ENCODE measurements at regions not wholly inside any gene's neighbourhood (a gene's known extent, or its start where the extent isn't known, plus 50 kb on each side); places are given as distances from the start of the nearest gene placed in this dataset.

- no peak for ATAC-seq (replicated peaks; ENCODE audit: extremely low read depth, poor library complexity, severe bottlenecking)
- H3K4me1 Mint-ChIP-seq, result no peaks in the 10 kb centered on the region
- no peaks in the 10 kb centered on the region for H3K36me3 Mint-ChIP-seq (ENCODE audit: insufficient read depth)
- no peaks in the 10 kb centered on the region for H3K27me3 Mint-ChIP-seq
- H3K27ac Mint-ChIP-seq (ENCODE audit: low read depth), result no peak overlapping the region
- H3K4me3 Mint-ChIP-seq, result no peak overlapping the region
- peaks cover 9% of the 10 kb centered on the region for H3K9me3 Mint-ChIP-seq
- no peak for DNase-seq (ENCODE audit: low spot score in 2 of 2)
Measured at GRCh38 chr10:10326116-10326515, 691.6 kb upstream of the CELF2 start.

GRCh38 chr10:10327934-10328333 lies 689.7 kb upstream of the CELF2 start:
- Mint-ChIP-seq H3K36me3 (ENCODE audit: insufficient read depth) (no peaks in the 10 kb centered on the region), H3K4me3 (no peak overlapping the region), H3K9me3 (peaks cover 7% of the 10 kb centered on the region), H3K27me3 (no peaks in the 10 kb centered on the region), H3K27ac (ENCODE audit: low read depth) (no peak overlapping the region), H3K4me1 (no peaks in the 10 kb centered on the region)
- no peak for ATAC-seq (replicated peaks; ENCODE audit: extremely low read depth, poor library complexity, severe bottlenecking)
- no peak for DNase-seq (ENCODE audit: low spot score in 2 of 2)

DNA sequence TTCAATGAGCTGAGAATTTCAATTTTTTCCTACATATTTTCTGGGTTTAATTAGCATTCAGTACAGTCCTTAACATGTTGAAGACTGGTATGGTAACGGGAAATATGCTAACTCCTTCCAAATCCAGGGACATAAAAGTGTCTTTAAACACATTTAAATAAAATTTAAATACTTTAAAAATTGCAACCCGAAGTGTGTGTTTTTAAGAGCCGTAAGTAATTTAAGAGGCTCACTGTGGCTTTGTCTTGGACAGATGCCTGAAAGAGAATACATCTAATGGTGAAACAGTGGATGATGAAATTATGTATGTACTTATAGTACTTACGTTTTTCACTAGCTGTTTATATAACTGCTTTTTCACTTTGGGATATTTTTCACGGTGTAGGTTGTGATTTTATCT lies 687.3 kb upstream of the CELF2 start:
- H3K27me3 Mint-ChIP-seq, result no peaks in the 10 kb centered on the region
- no peak overlapping the region for H3K27ac Mint-ChIP-seq (ENCODE audit: low read depth)
- H3K9me3 Mint-ChIP-seq, result no peaks in the 10 kb centered on the region
- no peak for DNase-seq (ENCODE audit: low spot score in 2 of 2)
- H3K4me3 Mint-ChIP-seq, result no peak overlapping the region
- no peaks in the 10 kb centered on the region for H3K4me1 Mint-ChIP-seq
- ATAC-seq (replicated peaks; ENCODE audit: extremely low read depth, poor library complexity, severe bottlenecking), result no peak
- H3K36me3 Mint-ChIP-seq (ENCODE audit: insufficient read depth), result no peaks in the 10 kb centered on the region

DNA sequence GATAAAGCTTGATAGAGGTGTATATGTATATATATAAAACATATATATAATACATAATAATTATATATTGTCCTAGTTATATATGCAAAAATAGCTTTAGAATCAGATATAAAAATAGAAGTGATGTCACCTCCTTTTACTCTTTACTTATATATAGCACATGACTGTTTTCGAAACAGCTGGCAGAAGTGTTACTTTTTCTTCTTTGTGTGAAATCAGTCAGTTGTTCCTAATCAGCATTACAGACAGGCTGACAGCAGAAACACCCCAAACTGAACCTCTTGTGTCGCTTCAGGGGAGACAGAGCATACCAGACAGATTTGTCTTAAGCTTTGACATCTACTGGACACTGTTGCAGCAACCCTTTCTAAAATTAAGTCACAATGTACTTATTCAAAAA lies 684.9 kb upstream of the CELF2 start:
- Mint-ChIP-seq H3K4me3 (no peak overlapping the region), H3K27ac (ENCODE audit: low read depth) (no peak overlapping the region), H3K9me3 (no peaks in the 10 kb centered on the region), H3K36me3 (ENCODE audit: insufficient read depth) (peaks cover 2% of the 10 kb centered on the region), H3K27me3 (no peaks in the 10 kb centered on the region), H3K4me1 (no peaks in the 10 kb centered on the region)
- ATAC-seq (replicated peaks; ENCODE audit: extremely low read depth, poor library complexity, severe bottlenecking) (no peak), DNase-seq (ENCODE audit: low spot score in 2 of 2) (no peak)

- Mint-ChIP-seq H3K4me1 (no peaks in the 10 kb centered on the region), H3K4me3 (no peak overlapping the region), H3K27ac (ENCODE audit: low read depth) (no peak overlapping the region), H3K9me3 (no peaks in the 10 kb centered on the region), H3K27me3 (no peaks in the 10 kb centered on the region), H3K36me3 (ENCODE audit: insufficient read depth) (peaks cover 2% of the 10 kb centered on the region)
- ATAC-seq (replicated peaks; ENCODE audit: extremely low read depth, poor library complexity, severe bottlenecking) (no peak), DNase-seq (ENCODE audit: low spot score in 2 of 2) (no peak)
Measured at GRCh38 chr10:10333622-10334021, 684.0 kb upstream of the CELF2 start.

GRCh38 chr10:10338339-10338738 lies 679.3 kb upstream of the CELF2 start:
- DNase-seq (ENCODE audit: low spot score in 2 of 2) (no peak), ATAC-seq (replicated peaks; ENCODE audit: extremely low read depth, poor library complexity, severe bottlenecking) (no peak)
- Mint-ChIP-seq H3K4me1 (no peaks in the 10 kb centered on the region), H3K27ac (ENCODE audit: low read depth) (no peak overlapping the region), H3K4me3 (no peak overlapping the region), H3K9me3 (no peaks in the 10 kb centered on the region), H3K27me3 (no peaks in the 10 kb centered on the region), H3K36me3 (ENCODE audit: insufficient read depth) (peaks cover 2% of the 10 kb centered on the region)

GRCh38 chr10:10346390-10347150 lies 671.1 kb upstream of the CELF2 start:
- Mint-ChIP-seq H3K4me3 (no peak overlapping the region), H3K27me3 (no peaks in the 10 kb centered on the region), H3K36me3 (ENCODE audit: insufficient read depth) (no peaks in the 10 kb centered on the region), H3K27ac (ENCODE audit: low read depth) (no peak overlapping the region), H3K9me3 (no peaks in the 10 kb centered on the region), H3K4me1 (no peaks in the 10 kb centered on the region)
- ATAC-seq (replicated peaks; ENCODE audit: extremely low read depth, poor library complexity, severe bottlenecking) (no peak), DNase-seq (ENCODE audit: low spot score in 2 of 2) (no peak)

- DNase-seq (ENCODE audit: low spot score in 2 of 2) (no peak), ATAC-seq (replicated peaks; ENCODE audit: extremely low read depth, poor library complexity, severe bottlenecking) (no peak)
- Mint-ChIP-seq H3K27me3 (no peaks in the 10 kb centered on the region), H3K36me3 (ENCODE audit: insufficient read depth) (no peaks in the 10 kb centered on the region), H3K4me3 (no peak overlapping the region), H3K27ac (ENCODE audit: low read depth) (no peak overlapping the region), H3K9me3 (peaks cover 9% of the 10 kb centered on the region), H3K4me1 (no peaks in the 10 kb centered on the region)
Measured at GRCh38 chr10:10350050-10350449, 667.6 kb upstream of the CELF2 start.

DNA sequence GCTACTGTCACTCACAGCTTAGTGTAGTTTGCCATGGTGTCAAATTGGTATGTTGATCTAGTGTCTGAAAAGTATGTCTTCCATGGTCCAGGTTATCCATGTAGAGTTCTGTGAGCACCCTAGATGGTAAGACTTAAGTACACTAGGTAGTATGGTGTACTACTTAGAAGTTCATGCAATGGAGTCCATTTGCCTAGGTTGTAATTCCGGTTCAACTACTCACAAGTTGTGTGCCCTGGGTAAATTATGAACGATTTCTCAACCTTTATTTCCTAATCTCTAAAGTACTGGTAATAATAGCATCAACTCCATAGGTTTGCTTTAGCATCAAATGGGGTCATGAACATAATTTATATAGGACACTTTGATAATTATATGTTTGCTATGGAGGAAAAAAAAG lies 666.2 kb upstream of the CELF2 start:
- Mint-ChIP-seq H3K27ac (ENCODE audit: low read depth) (no peak overlapping the region), H3K36me3 (ENCODE audit: insufficient read depth) (no peaks in the 10 kb centered on the region), H3K9me3 (peaks cover 9% of the 10 kb centered on the region), H3K4me3 (no peak overlapping the region), H3K4me1 (no peaks in the 10 kb centered on the region), H3K27me3 (no peaks in the 10 kb centered on the region)
- DNase-seq (ENCODE audit: low spot score in 2 of 2) (no peak), ATAC-seq (replicated peaks; ENCODE audit: extremely low read depth, poor library complexity, severe bottlenecking) (no peak)

DNA sequence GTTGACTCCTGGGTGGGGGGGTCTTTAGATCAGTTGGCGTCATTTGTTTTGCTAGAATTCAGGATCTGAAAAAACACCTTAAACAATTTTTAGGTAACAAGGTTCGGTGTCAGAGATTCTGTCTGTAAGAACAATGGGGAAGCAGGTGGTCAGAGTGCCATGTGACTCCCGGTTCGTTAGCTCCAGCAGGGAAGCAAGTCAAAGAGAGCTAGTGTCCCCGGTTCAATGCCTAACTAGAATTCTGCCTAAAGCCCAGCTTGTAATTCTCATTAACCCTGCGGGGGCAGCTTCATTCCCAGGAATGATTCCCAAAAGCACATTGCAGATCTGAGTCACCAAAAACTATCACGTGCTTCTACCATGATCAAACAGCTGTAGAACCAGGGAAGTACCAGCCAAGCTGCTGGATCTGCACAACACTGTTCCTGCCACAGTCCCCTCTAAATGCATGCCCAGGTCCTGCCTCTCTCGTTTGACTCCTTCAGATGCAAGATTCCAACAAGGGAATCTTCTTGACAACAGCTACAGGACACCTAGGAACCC lies 664.3 kb upstream of the CELF2 start:
- no peak overlapping the region for H3K4me3 Mint-ChIP-seq
- H3K27me3 Mint-ChIP-seq, result no peaks in the 10 kb centered on the region
- H3K4me1 Mint-ChIP-seq, result no peaks in the 10 kb centered on the region
- no peak for DNase-seq (ENCODE audit: low spot score in 2 of 2)
- H3K36me3 Mint-ChIP-seq (ENCODE audit: insufficient read depth), result no peaks in the 10 kb centered on the region
- ATAC-seq (replicated peaks; ENCODE audit: extremely low read depth, poor library complexity, severe bottlenecking), result no peak
- H3K9me3 Mint-ChIP-seq, result peaks cover 9% of the 10 kb centered on the region
- H3K27ac Mint-ChIP-seq (ENCODE audit: low read depth), result no peak overlapping the region

DNA sequence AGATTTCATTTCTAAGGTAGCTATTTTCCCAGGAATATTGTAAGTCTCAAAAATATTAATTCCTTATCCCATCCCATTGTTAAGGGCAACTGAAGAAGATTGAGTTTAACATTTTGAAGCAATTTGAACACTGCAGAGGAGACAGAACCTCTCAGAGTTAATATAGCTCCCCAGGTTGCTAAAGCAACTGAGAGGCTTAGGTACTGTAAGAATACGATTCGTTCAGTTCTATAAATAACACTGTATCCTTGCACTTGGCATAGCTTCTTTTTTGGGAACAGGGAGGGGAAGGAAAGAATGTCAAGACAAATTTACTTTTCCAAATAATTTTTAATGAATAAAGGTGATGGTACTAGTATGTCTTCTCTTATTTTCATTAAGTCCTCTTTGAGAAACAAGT lies 658.4 kb upstream of the CELF2 start:
- Mint-ChIP-seq H3K4me1 (no peaks in the 10 kb centered on the region), H3K36me3 (ENCODE audit: insufficient read depth) (no peaks in the 10 kb centered on the region), H3K9me3 (peaks cover 7% of the 10 kb centered on the region), H3K4me3 (no peak overlapping the region), H3K27ac (ENCODE audit: low read depth) (no peak overlapping the region), H3K27me3 (no peaks in the 10 kb centered on the region)
- DNase-seq (ENCODE audit: low spot score in 2 of 2) (no peak), ATAC-seq (replicated peaks; ENCODE audit: extremely low read depth, poor library complexity, severe bottlenecking) (no peak)

GRCh38 chr10:10361301-10361885 lies 656.3 kb upstream of the CELF2 start:
- ATAC-seq (replicated peaks; ENCODE audit: extremely low read depth, poor library complexity, severe bottlenecking), result no peak
- Mint-ChIP-seq H3K36me3 (ENCODE audit: insufficient read depth) (no peaks in the 10 kb centered on the region), H3K27ac (ENCODE audit: low read depth) (no peak overlapping the region), H3K4me3 (no peak overlapping the region), H3K9me3 (peaks cover 7% of the 10 kb centered on the region), H3K27me3 (no peaks in the 10 kb centered on the region), H3K4me1 (no peaks in the 10 kb centered on the region)
- no peak for DNase-seq (ENCODE audit: low spot score in 2 of 2)

- Mint-ChIP-seq H3K4me3 (no peak overlapping the region), H3K9me3 (peaks cover 13% of the 10 kb centered on the region), H3K27ac (ENCODE audit: low read depth) (no peak overlapping the region), H3K36me3 (ENCODE audit: insufficient read depth) (no peaks in the 10 kb centered on the region), H3K4me1 (no peaks in the 10 kb centered on the region), H3K27me3 (peaks cover 9% of the 10 kb centered on the region)
- no peak for DNase-seq (ENCODE audit: low spot score in 2 of 2)
- ATAC-seq (replicated peaks; ENCODE audit: extremely low read depth, poor library complexity, severe bottlenecking), result no peak
Measured at GRCh38 chr10:10362800-10363199, 654.9 kb upstream of the CELF2 start.
